ENCODE measurements at regions not wholly inside any gene's neighbourhood (a gene's known extent, or its start where the extent isn't known, plus 50 kb on each side); places are given as distances from the start of the nearest gene placed in this dataset.

- no peak for TF ChIP-seq CTCF (IDR thresholded peaks at IDR 0.05; ENCODE audit: low read depth, low read length)
- in situ Hi-C loops (cut with HindIII; ENCODE audit: low sequenced_read_pairs), result no loop called here
- DNase-seq (ENCODE audit: low read depth, low spot score), result no peak
- H3K4me3 ChIP-seq (ENCODE audit: low read depth, low read length), result no peak overlapping the region
Measured at GRCh38 chr17:63070031-63070430, 104.0 kb downstream of the TANC2 start.

GRCh38 chr17:63071797-63072196 lies 105.8 kb downstream of the TANC2 start:
- TF ChIP-seq CTCF (IDR thresholded peaks at IDR 0.05; ENCODE audit: low read depth, low read length), result no peak
- H3K4me3 ChIP-seq (ENCODE audit: low read depth, low read length), result no peak overlapping the region
- in situ Hi-C loops (cut with HindIII; ENCODE audit: low sequenced_read_pairs), result no loop called here
- no peak for DNase-seq (ENCODE audit: low read depth, low spot score)

- TF ChIP-seq CTCF (IDR thresholded peaks at IDR 0.05; ENCODE audit: low read depth, low read length), result no peak
- no peak overlapping the region for H3K4me3 ChIP-seq (ENCODE audit: low read depth, low read length)
- peak; percentile 13 for DNase-seq (ENCODE audit: low read depth, low spot score)
- in situ Hi-C loops (cut with HindIII; ENCODE audit: low sequenced_read_pairs), result no loop called here
Measured at GRCh38 chr17:63075969-63076368, 109.9 kb downstream of the TANC2 start.

GRCh38 chr17:63078707-63079106 lies 112.7 kb downstream of the TANC2 start:
- in situ Hi-C loops (cut with HindIII; ENCODE audit: low sequenced_read_pairs), result no loop called here
- no peak overlapping the region for H3K4me3 ChIP-seq (ENCODE audit: low read depth, low read length)
- no peak for DNase-seq (ENCODE audit: low read depth, low spot score)
- no peak for TF ChIP-seq CTCF (IDR thresholded peaks at IDR 0.05; ENCODE audit: low read depth, low read length)

GRCh38 chr17:63082273-63082861 lies 116.3 kb downstream of the TANC2 start:
- in situ Hi-C loops (cut with HindIII; ENCODE audit: low sequenced_read_pairs), result no loop called here
- peak; percentile 59 for DNase-seq (ENCODE audit: low read depth, low spot score)

GRCh38 chr17:63082952-63083351 lies 116.9 kb downstream of the TANC2 start:
- no peak overlapping the region for H3K4me3 ChIP-seq (ENCODE audit: low read depth, low read length)
- in situ Hi-C loops (cut with HindIII; ENCODE audit: low sequenced_read_pairs), result no loop called here
- DNase-seq (ENCODE audit: low read depth, low spot score), result peak; percentile 16
- TF ChIP-seq CTCF (IDR thresholded peaks at IDR 0.05; ENCODE audit: low read depth, low read length), result no peak

More at GRCh38 chr17:63082273-63082861, 116.3 kb downstream of the TANC2 start:
- TF ChIP-seq CTCF (IDR thresholded peaks at IDR 0.05; ENCODE audit: low read depth, low read length), result peak; percentile 48
- H3K4me3 ChIP-seq (ENCODE audit: low read depth, low read length), result no peak overlapping the region

All from astrocyte of the spinal cord (primary cell).